IMR-90 (cell line): ENCODE measurements at regions not wholly inside any gene's neighbourhood (a gene's known extent, or its start where the extent isn't known, plus 50 kb on each side); places are given as distances from the start of the nearest gene placed in this dataset.

Source experiments
- CEBPB ChIP-seq: IDR thresholded peaks from 2 replicates; pipeline ENCODE4 v1.6.1; 2012; ENCODE audit warnings: low read depth, low read length, improper control_type of control experiment
- MAFK ChIP-seq: IDR thresholded peaks from 2 replicates; pipeline ENCODE4 v1.6.1; 2012; ENCODE audit warnings: low read depth, low read length, improper control_type of control experiment
- MXI1 ChIP-seq: IDR thresholded peaks from 2 replicates; pipeline ENCODE4 v1.6.1; 2012; ENCODE audit warnings: low read depth, mild to moderate bottlenecking, low read length, moderate library complexity, borderline replicate concordance
- POLR2A ChIP-seq: IDR thresholded peaks from 2 replicates; pipeline ENCODE4 v1.6.1; 2012; ENCODE audit warnings: mild to moderate bottlenecking, low read depth, low read length
- RAD21 ChIP-seq: IDR thresholded peaks from 2 replicates; pipeline ENCODE4 v1.6.1; 2012; ENCODE audit warnings: low read length, improper control_type of control experiment
- RFX5 ChIP-seq: IDR thresholded peaks from 2 replicates; pipeline ENCODE4 v1.8.0; 2012; ENCODE audit warnings: low read depth, mild to moderate bottlenecking, low read length, moderate library complexity
- TF ChIP-seq, protein P1 (sequence below): conservative IDR thresholded peaks from 2 replicates; pipeline ENCODE4 v1.5.1; 2012; ENCODE audit warnings: mild to moderate bottlenecking, low read depth, low read length, improper control_type of control experiment

DNA sequence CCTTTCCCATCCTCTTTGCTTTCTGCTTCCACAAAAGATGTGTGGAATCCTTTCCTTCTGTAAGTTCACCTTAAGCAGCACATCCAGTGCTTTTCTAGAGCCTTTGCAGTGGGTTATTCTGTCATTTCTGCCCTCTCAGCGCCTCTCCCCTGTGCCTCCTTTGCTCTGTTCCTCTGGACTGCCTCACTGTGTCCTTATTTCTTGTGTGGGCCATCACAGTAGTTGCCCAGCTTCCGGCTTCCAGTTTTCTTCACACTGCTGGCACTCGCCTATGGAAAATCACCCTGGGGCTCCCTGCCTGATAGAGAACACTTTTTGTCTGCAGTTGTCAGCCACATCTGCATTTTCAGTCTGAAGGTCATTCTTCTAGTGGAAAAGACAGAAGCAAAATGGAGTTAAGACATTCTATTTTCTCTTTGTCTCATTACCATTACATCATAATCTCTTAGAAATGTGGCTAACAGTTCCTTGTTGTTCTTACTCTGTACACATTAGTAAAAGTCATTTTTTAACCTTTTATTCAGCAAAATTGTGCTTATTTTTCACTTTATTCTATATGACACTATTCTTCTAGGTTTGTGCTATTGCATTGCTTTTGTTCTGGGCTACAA, 64.1 kb upstream of the ZNF608 start:
- TF ChIP-seq RFX5 (no peak), MAFK (no peak), RAD21 (no peak), MXI1 (no peak), POLR2A (no peak), CEBPB (no peak)
- TF ChIP-seq, protein P1, sequence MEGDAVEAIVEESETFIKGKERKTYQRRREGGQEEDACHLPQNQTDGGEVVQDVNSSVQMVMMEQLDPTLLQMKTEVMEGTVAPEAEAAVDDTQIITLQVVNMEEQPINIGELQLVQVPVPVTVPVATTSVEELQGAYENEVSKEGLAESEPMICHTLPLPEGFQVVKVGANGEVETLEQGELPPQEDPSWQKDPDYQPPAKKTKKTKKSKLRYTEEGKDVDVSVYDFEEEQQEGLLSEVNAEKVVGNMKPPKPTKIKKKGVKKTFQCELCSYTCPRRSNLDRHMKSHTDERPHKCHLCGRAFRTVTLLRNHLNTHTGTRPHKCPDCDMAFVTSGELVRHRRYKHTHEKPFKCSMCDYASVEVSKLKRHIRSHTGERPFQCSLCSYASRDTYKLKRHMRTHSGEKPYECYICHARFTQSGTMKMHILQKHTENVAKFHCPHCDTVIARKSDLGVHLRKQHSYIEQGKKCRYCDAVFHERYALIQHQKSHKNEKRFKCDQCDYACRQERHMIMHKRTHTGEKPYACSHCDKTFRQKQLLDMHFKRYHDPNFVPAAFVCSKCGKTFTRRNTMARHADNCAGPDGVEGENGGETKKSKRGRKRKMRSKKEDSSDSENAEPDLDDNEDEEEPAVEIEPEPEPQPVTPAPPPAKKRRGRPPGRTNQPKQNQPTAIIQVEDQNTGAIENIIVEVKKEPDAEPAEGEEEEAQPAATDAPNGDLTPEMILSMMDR: no peak
